ENCODE measurements at regions not wholly inside any gene's neighbourhood (a gene's known extent, or its start where the extent isn't known, plus 50 kb on each side); places are given as distances from the start of the nearest gene placed in this dataset.

GRCh38 chr17:71430281-71430680 is 690.5 kb upstream of the SOX9 start:
- Histone ChIP-seq H3F3A (ENCODE audit: insufficient read depth, low read depth) (peaks cover 2% of the 10 kb centered on the region; the same call in 1 of the 2 replicates), H4K20me1 (ENCODE audit: insufficient read depth) (no peaks in the 10 kb centered on the region), H3K9me2 (ENCODE audit: insufficient read depth) (no peaks in the 10 kb centered on the region), H3K4me3 (no peak overlapping the region), H3K27me3 (ENCODE audit: insufficient read depth, low read depth) (no peaks in the 10 kb centered on the region), H2AFZ (no peak overlapping the region), H3K9me3 (ENCODE audit: insufficient read depth, low read depth) (peaks cover 30% of the 10 kb centered on the region; the same call in 1 of the 2 replicates), H3K79me2 (ENCODE audit: low read depth) (no peaks in the 10 kb centered on the region), H3K27ac (no peak overlapping the region), H3K4me2 (no peak overlapping the region), H3K4me1 (replicated peaks; ENCODE audit: insufficient read depth) (peaks cover 7% of the 10 kb centered on the region), H3K36me3 (ENCODE audit: low read depth) (no peaks in the 10 kb centered on the region; the same call in 1 of the 2 replicates)
- TF ChIP-seq CTCF (conservative IDR thresholded peaks at IDR 0.05): no peak
- TF ChIP-seq EZH2 (IDR thresholded peaks at IDR 0.05; ENCODE audit: low read depth): no peak
- POLR2A ChIA-PET (ENCODE audit: unreplicated experiment): no interaction called here
- DNase-seq: no peak
- no TSS peak for BruUV-seq (replicated peaks)
- intact Hi-C loops (cut with micrococcal nuclease; ENCODE audit: unreplicated experiment): no loop called here
- CTCF ChIA-PET: no interaction called here

- Histone ChIP-seq H4K20me1 (ENCODE audit: insufficient read depth) (no peaks in the 10 kb centered on the region), H3K27me3 (ENCODE audit: insufficient read depth, low read depth) (no peaks in the 10 kb centered on the region), H3K9me3 (ENCODE audit: insufficient read depth, low read depth) (peaks cover 26% of the 10 kb centered on the region; the same call in 1 of the 2 replicates), H2AFZ (no peak overlapping the region), H3K4me2 (no peak overlapping the region), H3K27ac (no peak overlapping the region), H3K79me2 (ENCODE audit: low read depth) (no peaks in the 10 kb centered on the region), H3K9me2 (ENCODE audit: insufficient read depth) (no peaks in the 10 kb centered on the region), H3K4me1 (replicated peaks; ENCODE audit: insufficient read depth) (0 out of 2 replicates have a peak, but pooled peaks cover 5% of the 10 kb centered on the region), H3K4me3 (no peak overlapping the region), H3K36me3 (ENCODE audit: low read depth) (no peaks in the 10 kb centered on the region; the same call in 1 of the 2 replicates), H3F3A (ENCODE audit: insufficient read depth, low read depth) (no peaks in the 10 kb centered on the region)
- no peak for DNase-seq
- no peak for TF ChIP-seq CTCF (conservative IDR thresholded peaks at IDR 0.05)
- no peak for TF ChIP-seq EZH2 (IDR thresholded peaks at IDR 0.05; ENCODE audit: low read depth)
- BruUV-seq (replicated peaks): no TSS peak
- POLR2A ChIA-PET (ENCODE audit: unreplicated experiment): no interaction called here
- intact Hi-C loops (cut with micrococcal nuclease; ENCODE audit: unreplicated experiment): no loop called here
- CTCF ChIA-PET: no interaction called here
These were observed 689.7 kb upstream of the SOX9 start for GRCh38 chr17:71431146-71431545.

- intact Hi-C loops (cut with micrococcal nuclease; ENCODE audit: unreplicated experiment): no loop called here
- H3K27ac ChIP-seq: no peak overlapping the region
- H3K36me3 ChIP-seq (ENCODE audit: low read depth): no peaks in the 10 kb centered on the region; the same call in 1 of the 2 replicates
- no peak overlapping the region; the same call in 1 of the 2 replicates for H2AFZ ChIP-seq
- no peaks in the 10 kb centered on the region for H3K79me2 ChIP-seq (ENCODE audit: low read depth)
- DNase-seq: no peak
- H3K4me2 ChIP-seq: no peak overlapping the region
- no peaks in the 10 kb centered on the region for H4K20me1 ChIP-seq (ENCODE audit: insufficient read depth)
- H3K4me1 ChIP-seq (replicated peaks; ENCODE audit: insufficient read depth): 0 out of 2 replicates have a peak, but pooled peaks cover 5% of the 10 kb centered on the region
- no peaks in the 10 kb centered on the region for H3F3A ChIP-seq (ENCODE audit: insufficient read depth, low read depth)
- no peak overlapping the region for H3K4me3 ChIP-seq
- H3K9me3 ChIP-seq (ENCODE audit: insufficient read depth, low read depth): peaks cover 21% of the 10 kb centered on the region; the same call in 1 of the 2 replicates
- no peaks in the 10 kb centered on the region for H3K9me2 ChIP-seq (ENCODE audit: insufficient read depth)
- no peak for TF ChIP-seq CTCF (conservative IDR thresholded peaks at IDR 0.05)
- BruUV-seq (replicated peaks): no TSS peak
- H3K27me3 ChIP-seq (ENCODE audit: insufficient read depth, low read depth): no peaks in the 10 kb centered on the region
- CTCF ChIA-PET: no interaction called here
- POLR2A ChIA-PET (ENCODE audit: unreplicated experiment): no interaction called here
These were observed 688.2 kb upstream of the SOX9 start for GRCh38 chr17:71432378-71433315.

Measured in PC-9 (cell line).